AG08396 (cell line): ENCODE measurements at regions not wholly inside any gene's neighbourhood (a gene's known extent, or its start where the extent isn't known, plus 50 kb on each side); places are given as distances from the start of the nearest gene placed in this dataset.

Experiments
- DNase-seq: peaks from one replicate; pipeline ENCODE4 v3.0.0; 2012; ENCODE audit warnings: low spot score, mixed read lengths

DNA sequence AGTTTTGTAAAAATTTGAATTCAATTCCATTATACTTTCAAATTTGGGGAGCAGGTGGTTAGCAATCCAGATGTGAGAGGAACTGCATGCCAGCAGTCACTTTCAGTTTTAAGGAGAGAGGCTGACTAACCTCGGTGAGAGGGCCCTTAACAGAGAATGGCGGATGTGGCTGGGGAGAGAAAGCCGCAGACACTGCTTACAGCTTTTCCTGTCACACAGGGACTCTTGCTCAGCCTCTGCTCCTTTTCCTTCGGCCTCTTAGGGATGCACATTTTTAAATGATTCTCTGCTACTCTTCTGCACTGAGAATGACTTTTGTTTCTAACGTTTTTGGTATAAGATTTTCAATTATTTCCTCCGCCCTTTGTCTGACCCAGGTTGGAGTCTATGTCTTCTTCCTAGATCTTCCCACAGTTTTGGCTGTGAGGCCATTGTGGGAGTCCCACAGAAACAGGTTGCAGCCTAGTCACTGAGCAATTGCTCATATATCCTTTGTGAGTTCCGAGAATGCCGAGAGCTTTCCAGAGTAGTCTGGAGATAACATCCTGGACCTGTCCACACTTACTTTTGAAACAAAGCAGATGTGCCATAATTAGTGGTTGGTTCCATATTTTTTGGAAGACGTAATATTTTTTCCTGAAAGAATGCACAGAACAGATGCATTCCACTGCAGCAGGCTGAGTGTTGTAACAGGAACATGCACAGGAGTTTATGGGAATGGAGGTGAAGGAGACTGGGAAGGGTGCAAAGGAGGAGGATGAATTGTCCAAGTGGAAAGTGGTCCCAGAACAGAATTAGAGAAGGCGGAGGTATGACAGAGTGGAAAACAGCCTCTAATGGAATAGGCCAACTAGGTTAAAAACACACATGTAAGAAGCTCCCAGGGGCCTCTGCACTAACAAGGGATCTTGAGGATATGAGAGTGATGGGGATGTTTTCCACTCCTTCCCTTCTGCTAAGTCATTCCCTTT is 168.0 kb upstream of the ZNF32 start:
- DNase-seq, result no peak

DNA sequence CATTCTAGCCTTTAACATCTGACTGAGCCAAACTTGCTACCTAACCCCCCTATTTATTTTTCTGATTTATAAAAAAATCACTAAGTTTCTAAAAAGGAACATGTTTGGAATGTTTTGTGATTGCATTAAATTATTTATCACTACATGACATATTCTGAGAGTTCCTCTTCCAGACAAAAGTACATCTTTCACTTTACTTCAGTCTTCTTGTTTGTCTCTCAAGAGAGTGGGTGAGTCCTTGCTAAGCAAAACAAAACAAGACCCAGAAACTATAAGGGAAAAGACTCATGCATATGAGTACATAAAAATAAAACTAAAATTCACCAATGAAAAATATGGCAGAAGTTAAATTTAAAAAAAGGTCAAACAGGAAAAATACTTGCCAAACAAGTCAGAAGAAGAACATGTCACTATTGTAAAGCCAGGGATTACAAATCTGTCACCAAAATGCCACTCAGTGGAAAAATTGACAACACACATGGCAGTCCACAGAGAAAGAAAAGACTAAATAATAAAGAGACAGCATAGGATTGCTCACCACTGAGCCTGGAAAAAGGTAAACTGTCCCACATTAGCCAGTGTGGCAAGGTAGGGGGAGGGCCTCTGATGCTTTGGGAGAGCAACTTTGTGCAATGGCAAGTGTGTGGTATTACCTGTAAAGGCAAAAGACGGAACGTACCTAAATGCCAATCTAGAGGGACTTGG is 166.7 kb upstream of the ZNF32 start:
- no peak for DNase-seq

DNA sequence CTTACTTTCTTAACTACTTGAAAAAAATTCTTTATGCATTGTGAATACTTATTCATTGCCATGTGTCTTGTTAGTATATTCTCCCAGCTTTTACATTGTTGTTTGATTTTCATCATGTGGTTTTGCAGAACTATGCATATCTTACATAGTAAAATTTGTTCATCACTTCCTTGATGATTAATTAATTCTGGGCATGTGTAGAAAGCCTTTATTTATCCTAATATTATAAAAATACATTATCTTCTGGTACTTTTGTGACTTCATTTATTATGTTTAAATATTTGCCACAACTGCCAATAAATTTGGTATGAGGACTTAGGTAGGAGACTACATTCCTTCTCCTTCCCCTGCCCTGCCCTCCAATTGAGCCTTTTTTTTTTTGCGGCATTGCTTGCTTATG is 166.0 kb upstream of the ZNF32 start:
- no peak for DNase-seq

DNA sequence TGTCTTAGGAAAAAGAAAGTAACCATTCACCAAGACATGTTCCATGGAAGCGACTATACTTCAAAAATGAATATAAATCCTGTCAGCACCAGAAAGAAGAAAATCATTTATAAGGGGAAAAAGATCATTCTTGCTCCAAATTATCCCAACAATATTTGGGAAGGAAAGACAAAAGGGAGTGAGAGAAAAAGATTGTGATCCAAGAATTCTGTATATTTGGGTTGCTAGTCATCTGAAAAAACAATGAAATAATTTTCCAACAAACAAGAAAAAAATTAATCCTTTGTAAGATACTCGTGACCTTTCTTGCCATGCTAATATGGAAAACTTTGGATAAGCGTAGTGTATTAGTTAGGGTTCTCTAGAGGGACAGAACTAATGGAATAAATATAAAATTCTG is 163.2 kb upstream of the ZNF32 start:
- DNase-seq, result no peak

DNA sequence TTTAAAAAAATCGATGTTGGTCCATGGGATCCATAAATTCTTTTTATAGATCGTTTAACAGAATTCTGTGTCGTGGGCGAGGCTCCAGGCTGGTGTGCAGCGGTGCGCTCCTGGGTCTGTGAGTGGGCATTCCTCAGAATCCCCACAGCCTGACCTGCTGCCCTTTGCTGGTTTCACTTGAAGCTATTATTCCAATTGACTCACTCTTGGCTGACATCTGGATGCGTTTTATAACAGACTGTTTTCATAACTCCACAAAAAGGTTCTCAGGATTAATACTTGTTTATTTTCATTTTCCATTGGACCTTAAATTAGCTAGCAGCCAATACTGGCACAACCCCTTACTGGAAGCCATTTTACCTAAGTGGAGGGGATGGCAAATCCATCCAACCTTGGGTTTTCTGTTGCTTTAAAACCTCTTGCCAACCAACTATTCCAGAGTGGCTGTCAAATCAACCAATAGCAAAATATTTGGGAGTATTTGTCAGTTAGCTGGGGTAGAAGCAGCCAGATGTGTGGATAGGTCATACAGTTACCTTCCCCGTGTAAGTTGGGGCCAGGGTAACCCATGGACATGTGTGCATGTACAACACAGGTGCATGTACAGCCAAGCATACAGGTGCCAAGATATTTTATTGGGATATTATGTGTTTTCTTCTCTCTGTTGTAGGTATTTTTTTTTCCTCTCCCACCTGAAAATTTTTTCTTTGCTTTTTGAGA is 160.7 kb upstream of the ZNF32 start:
- peak; percentile 83 for DNase-seq

DNA sequence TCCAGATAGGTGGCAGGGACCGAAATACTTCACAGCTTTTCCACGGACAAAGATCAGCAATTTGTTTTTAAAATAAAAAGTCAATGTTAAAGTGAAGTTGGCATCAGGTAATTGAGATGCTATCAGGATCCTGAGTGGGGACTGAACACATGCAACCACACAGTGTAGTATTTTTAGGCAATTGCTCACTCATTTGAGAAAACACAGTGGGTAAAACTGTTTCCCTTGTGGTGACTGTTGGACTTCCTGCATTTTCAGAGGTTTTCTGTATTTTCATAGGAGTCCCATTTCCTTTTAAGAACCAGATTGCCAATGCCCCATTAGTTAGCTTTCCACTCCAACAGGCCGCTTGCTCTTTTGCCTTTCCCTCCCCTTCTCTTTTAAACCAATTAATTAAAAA is 159.5 kb upstream of the ZNF32 start:
- no peak for DNase-seq

DNA sequence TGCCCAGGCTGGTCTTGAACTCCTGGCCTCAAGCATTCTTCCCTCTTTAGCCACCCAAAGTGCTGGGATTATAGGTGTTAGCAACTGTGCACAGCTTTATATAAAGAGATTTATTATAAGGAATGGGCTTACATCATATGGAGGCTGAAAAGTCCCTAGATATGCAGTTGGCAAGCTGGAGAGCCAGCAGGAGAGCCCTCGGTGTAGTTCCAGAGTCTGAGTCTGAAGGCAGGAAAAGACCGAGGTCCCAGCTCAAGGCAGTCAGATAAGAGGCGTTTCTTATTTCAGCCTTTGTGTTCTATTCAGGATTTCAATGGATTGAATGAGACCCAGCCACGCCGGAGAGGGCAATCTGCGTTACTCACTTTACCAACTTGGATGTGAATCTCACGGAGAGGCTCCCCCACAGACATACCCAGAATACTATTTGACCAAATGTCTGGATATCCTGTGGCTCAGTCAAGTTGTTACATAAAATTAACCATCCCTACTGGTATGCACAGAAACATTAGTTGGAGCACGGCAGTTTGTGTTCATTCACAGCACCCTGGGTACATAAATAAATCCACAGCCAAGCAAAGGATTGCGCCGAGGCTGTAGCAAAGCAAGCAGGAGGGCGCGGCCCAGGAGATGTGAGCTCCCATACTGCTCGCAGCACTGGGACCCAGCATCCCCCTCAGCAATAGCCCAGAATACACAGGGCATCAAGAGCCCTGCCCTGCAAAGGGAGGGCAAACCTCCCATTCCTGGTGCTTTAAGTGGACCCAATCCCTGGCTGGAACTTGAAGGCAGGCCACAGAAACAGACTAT is 158.4 kb upstream of the ZNF32 start:
- no peak for DNase-seq

DNA sequence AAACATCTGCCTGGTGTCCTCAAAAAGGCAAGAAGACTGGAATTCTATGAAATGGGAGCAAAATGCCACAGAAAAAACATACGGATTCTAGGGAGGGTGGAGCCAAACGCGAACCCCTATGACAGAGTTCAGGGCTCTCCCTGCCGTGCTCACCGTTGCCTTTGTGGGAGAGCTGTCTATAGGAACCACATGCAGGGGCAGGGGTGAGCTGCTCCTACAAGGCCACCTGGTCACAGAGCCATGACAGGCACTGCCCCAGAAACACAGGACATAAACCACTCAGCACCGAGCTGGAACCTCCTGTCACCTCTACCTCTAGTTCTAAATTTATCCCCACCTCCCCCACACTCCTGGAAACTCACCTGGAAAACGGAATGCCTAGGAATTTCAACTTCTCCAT is 155.1 kb upstream of the ZNF32 start:
- DNase-seq, result no peak

DNA sequence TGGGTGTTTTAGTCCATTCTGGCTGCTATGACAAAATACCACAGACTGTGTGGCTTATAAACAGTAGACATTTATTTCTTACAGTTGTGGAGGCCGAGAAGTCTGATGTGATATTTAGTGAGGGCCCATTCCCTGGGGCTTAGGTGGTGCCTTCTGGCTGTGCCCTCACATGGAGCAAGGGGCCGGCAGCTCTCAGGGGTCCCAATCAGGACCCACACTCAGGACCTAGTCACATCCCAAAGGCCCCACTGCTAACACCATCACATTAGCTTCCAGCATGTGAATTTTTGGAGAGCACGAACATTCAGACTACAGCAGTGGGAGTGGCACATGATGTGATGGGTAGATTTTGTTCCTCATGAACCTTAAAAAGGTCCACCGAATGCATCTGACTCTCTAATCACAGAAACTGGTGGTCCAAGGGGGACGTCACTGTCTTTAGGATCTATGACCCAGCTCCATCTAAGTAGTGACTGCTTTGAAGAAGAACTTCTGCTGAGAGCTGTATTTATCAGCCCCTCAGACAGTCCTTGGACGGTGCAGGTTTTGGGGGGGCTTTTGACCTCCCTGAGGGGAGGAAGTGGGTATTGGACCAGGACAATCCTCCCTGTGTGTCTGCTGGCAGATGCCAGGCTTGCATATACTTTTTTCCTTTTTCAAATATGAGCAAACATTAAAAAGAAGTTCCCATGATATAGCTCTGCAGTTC is 154.5 kb upstream of the ZNF32 start:
- DNase-seq, result no peak

DNA sequence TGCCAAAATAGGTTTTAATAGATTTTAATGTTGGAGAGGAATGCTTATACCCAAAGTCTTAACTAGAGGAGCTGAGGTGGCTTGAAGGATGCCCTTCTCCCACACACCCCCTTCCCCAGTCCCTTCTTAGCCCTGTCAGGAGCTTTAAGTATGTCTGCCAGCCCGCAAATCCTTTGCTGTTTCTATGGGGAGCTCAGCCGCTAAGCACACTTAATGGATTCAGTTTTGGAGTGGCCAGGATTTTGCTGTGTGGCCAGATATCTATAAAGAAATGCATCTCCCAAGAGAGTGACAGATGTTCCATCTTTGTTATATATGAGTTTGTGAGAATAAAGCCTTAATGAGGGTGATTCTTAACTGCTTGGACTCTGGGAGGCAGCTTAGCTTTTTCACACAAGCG is 152.9 kb upstream of the ZNF32 start:
- DNase-seq, result no peak

DNA sequence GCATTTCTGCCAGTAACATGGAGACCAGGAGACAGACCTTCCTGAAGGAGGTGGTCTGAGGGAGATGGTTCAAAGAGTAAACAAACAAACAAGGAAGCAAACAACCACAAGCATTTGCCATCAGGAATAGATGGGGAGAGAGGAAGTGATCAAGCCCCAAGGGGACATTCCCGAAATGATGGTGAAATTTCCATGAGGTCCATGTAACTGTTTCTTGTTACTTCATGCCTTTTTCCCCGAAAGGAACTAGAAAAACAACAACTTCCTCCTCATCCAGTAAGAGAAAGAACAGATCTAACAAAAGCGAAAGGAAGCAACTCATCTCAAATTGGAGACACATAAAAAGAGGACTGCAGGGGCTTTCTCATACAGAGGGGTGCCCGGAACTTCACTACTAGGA is 152.5 kb upstream of the ZNF32 start:
- DNase-seq, result no peak

DNA sequence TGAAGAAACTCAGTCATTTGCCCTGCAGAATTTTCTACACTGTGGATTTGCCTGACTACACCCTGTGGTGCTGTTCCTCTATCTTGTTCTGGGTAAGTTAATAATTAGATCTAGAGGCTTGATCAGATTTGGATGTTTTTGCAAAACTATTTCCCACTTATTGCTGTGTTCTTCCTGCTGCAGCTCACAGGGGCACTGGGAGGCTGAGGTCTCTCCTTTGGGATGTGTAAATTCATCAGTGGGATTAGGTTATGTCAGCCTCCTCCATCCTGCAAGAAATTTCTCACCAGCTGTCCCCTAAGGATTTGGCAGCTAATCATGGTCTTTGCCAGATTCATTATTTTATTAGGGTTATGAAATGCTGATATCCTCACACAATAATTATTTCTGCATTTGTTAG is 148.1 kb upstream of the ZNF32 start:
- DNase-seq, result no peak

DNA sequence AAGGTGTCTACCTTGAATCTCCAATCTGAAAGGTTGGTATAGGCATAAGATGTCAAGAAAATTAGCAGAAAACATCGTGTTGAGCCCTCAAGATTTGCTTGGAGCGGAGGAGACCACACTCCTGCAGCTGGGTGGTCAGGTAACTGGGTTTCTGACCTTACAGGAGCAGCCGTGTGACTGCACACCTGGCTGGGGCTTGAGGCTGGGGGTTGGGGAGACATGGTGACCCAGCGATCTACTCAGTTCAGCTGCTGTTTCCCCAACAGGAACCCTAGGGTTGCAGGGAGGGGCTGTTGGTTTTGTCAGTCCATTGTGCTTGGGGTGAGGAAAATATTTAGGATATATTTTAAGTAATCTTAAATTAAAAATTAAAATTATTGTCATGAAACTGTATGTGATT is 147.0 kb upstream of the ZNF32 start:
- no peak for DNase-seq

DNA sequence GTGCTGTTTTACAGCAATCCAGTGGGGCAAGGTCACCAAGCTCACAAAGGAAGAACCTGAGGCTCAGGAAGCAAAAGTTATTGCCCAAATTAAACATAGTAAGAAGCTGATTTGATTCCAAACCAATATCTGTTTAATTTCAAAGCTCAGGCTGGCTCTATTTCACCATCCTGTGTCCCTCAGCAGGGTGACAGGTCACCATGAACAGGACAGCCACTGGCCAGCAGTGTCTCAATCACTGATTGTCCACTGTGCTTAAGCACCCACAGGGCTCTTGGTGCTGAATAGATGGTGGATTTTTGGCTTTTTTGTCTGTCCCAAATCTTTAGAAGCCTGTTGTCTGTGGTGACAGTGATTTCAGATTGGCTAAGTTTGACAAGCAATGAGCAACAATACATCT is 146.4 kb upstream of the ZNF32 start:
- no peak for DNase-seq

DNA sequence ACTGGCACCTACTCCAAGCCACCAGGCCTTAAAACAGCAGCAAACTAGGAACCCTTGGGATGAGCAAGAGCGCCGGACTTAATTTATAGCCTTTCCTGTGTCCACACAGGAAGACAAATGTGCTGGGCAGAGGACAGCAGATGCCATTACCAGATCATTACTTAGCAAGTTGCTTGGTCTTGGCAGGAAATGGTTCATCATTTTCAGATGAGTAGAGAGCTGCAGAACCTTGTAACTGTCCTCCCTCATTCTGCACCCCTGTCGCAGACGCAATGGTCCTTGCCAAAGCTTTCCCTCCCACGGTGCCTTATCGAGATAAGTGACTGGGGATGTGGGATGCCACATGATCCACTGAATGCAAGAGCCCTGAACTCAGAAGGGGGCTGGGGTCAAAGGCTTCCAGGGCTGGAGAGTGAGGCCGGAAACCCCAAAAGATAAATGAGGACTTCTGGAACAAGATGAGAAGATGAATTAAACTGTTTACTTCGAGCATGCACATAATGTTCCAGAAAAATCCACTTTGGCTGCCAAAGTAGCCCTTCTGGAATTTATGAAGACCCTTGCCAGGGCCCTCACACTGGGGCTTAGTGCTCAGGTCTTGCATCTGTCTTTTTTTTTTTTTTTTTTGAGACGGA is 145.6 kb upstream of the ZNF32 start:
- DNase-seq, result no peak

DNA sequence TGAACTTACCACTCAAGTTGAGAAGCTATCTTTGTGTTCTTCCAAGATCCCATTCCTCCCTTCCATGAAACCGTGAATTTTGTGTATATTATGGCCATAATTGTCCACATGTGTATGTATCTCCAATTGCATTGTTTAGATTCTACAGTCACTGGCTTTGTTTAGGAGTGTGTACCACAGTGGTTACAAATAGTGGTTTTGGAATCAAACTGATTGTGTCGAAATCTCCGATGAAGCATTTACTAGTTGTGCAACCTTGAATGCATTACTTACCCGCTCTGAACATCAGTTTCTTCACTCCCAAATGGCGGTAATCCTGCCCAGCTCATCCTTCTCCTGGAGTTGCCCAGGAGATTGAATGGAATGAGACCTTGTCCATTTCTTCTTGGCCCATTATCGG is 145.0 kb upstream of the ZNF32 start:
- DNase-seq, result peak; percentile 46

DNA sequence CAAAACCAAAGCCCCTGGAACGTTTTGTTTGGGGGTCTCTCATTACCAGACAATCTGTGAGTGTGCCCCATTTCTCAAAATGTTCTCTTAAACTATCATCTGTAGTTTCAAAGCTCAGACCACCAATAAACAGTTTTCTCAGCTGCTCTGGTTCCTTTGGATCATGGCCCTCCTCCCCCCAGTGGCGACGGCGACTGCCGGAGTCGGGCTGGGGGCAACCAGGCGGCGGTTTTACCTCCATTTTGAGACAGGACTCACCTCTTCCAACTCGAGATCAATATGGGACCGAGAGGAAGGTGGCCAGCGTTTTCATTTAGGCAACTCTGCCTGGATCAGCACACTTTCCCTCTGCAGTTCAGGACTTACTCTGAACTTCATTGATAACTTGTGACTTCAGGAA is 141.5 kb upstream of the ZNF32 start:
- no peak for DNase-seq

DNA sequence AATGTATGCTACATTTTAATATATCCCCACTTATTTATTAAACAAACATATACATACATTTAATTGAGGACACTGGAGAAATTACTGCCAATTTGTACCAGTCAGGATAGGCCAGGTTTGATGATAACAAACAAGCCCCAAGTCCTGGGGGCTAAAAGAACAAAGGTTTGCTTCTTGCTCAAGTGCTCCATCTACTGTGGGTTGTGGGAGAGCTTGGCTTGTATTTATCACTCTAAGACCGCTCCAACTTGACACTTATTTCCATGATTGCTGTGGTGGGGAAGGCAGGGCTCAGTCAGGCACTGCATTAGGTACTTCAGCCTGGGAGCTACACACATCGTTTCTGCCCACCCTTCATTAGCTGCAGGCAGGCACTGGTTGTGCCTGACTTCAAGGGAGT is 136.6 kb upstream of the ZNF32 start:
- no peak for DNase-seq

DNA sequence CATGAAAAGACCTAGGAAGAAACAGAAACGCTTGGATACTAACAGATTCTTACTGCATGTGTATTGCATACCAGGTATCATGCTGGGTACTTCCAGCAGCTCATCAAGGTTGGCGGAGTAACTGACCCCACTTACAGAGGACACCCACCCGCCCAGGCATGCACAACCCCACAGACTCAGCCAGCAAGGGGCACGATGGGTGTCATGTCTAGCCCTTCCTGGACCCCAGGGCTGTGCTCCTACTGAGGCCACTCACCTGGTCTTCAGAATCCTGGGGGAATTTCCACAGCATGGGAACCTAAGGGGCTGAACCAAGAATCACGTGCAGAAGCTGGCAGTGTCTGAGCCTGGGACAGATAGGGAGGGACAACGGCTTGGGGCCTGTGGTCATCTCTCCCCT is 134.1 kb upstream of the ZNF32 start:
- no peak for DNase-seq

DNA sequence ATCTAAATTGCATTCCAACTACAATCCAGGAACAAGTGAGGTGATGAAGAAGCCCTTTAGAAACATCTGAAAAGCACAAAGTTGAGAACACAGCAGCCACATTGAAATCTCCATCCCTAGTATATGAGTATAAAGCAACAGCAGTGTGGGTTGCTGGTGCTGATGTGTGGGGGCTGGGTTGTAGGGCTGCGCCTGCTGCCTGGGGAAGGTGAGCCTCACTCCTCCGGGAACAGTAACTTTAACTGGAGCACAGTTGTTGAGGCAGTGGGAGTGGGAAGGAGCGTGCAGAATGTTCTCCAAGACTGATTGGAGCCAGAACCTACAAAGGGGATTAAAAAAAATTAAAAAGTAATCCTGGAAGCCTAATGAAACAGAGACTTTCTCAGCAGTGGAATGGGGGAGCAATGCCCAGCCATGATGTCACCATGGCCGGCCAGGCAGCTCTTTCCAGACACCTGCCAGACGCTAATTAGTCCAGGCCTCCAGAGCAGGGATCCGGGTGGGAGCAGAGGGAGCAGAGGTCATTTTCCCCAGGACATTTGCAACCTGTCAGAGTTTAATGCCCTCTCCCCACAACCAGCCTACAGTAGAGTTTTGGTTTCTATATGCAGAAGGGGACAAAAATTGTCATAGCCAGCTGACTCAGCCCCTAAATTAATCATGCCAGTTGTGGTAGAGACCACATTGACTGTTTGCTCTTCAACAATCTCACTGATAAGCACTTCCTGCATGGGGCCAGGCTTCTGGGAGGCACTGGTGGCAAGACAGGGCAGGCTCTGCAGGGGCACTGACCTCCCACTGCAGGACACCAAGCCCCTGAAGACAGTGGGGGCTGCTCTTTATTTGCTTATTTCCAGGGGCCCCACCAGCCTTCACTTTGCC is 133.0 kb upstream of the ZNF32 start:
- no peak for DNase-seq
